ENCODE measurements at regions not wholly inside any gene's neighbourhood (a gene's known extent, or its start where the extent isn't known, plus 50 kb on each side); places are given as distances from the start of the nearest gene placed in this dataset.

- no peak for TF ChIP-seq CTCF (IDR thresholded peaks at IDR 0.05; ENCODE audit: borderline replicate concordance, extremely low read depth, low read length, poor library complexity, severe bottlenecking)
- no peak for TF ChIP-seq EZH2 (IDR thresholded peaks at IDR 0.05; ENCODE audit: borderline replicate concordance, low read depth, low read length, severe bottlenecking)
Observed at GRCh38 chr12:100737168-100737567, 57.4 kb upstream of the ANO4 start.
